Keratinocyte (primary cell): ENCODE measurements at regions not wholly inside any gene's neighbourhood (a gene's known extent, or its start where the extent isn't known, plus 50 kb on each side); places are given as distances from the start of the nearest gene placed in this dataset.
"Not testable (repeated sequence)": the region's sequence is repeated elsewhere in the genome, so short reads cannot be mapped to it uniquely, and the experiment has no call there.

Source experiments
- DNase-seq: peaks from one replicate; pipeline ENCODE4 v3.0.0-alpha.2; 2011; ENCODE audit warnings: low read depth, missing footprints, low spot score
- FAIRE-seq: peaks from 2 replicates; lab custom pipeline; 2011; peaks lifted over from hg19 to GRCh38; lab: Jason Lieb, UNC
- H2AFZ ChIP-seq: 2 replicates; pipeline ENCODE4 v1.6.0; 2012; ENCODE audit warnings: low read length, control low read depth, inconsistent platforms; ENCODE audit not compliant: control insufficient read depth
- H3K27ac ChIP-seq: 2 replicates; pipeline ENCODE4 v1.5.1; 2011; ENCODE audit warnings: low read length; ENCODE audit not compliant: control insufficient read depth, insufficient read depth
- H3K27me3 ChIP-seq: 3 replicates; pipeline ENCODE4 v1.6.0; 2011; ENCODE audit warnings: low read length; ENCODE audit not compliant: control insufficient read depth, insufficient read depth; ENCODE audit errors: extremely low read depth
- H3K36me3 ChIP-seq, 2 experiments: 2 replicates in 1 of 2; 3 replicates in 1 of 2; pipeline ENCODE4 v1.5.1; 2011; ENCODE audit warnings: low read length in 2 of 2, mild to moderate bottlenecking in 1 of 2; ENCODE audit not compliant: control insufficient read depth in 2 of 2, insufficient read depth in 2 of 2; ENCODE audit errors: extremely low read depth in 1 of 2
- H3K4me1 ChIP-seq: 3 replicates; pipeline ENCODE4 v1.5.1; 2011; ENCODE audit warnings: low read length; ENCODE audit not compliant: control insufficient read depth, insufficient read depth; ENCODE audit errors: extremely low read depth
- H3K4me2 ChIP-seq: 3 replicates; pipeline ENCODE4 v1.6.0; 2011; ENCODE audit warnings: low read depth, low read length; ENCODE audit not compliant: control insufficient read depth, insufficient read depth; ENCODE audit errors: extremely low read depth
- H3K4me3 ChIP-seq, 3 experiments: fragments of 200-600 bp in 1 of 3; sonication (generic) in 1 of 3; 2 replicates in 2 of 3; 3 replicates in 1 of 3; pipeline ENCODE4 v1.5.1; 2011 to 2016; ENCODE audit warnings: low read length in 3 of 3, mild to moderate bottlenecking in 3 of 3, control low read depth in 2 of 3, inconsistent platforms in 1 of 3, low read depth in 1 of 3, mixed read lengths in 1 of 3, mixed run types in 1 of 3, moderate library complexity in 1 of 3; ENCODE audit not compliant: control insufficient read depth in 2 of 3, insufficient read depth in 2 of 3; ENCODE audit errors: extremely low read depth in 1 of 3
- H3K79me2 ChIP-seq: 2 replicates; pipeline ENCODE4 v1.6.0; 2012; ENCODE audit warnings: low read length; ENCODE audit not compliant: control insufficient read depth, insufficient read depth
- H3K9ac ChIP-seq: 3 replicates; pipeline ENCODE4 v1.6.0; 2011; ENCODE audit warnings: low read length; ENCODE audit not compliant: control insufficient read depth, insufficient read depth; ENCODE audit errors: extremely low read depth
- H3K9me1 ChIP-seq: 3 replicates; pipeline ENCODE4 v1.6.0; 2011; ENCODE audit warnings: low read length; ENCODE audit not compliant: control insufficient read depth, insufficient read depth; ENCODE audit errors: extremely low read depth
- H3K9me3 ChIP-seq: 2 replicates; pipeline ENCODE4 v1.5.1; 2012; ENCODE audit warnings: low read depth, low read length; ENCODE audit not compliant: control insufficient read depth
- H4K20me1 ChIP-seq: 3 replicates; pipeline ENCODE4 v1.6.0; 2011; ENCODE audit warnings: low read length; ENCODE audit not compliant: control insufficient read depth, insufficient read depth; ENCODE audit errors: extremely low read depth
- dilution Hi-C: fragments of 300-500 bp; cut with MboI; formaldehyde crosslinking; loops from one replicate; pipeline ENCODE4 v1.7.0; 2020; ENCODE audit warnings: low sequenced_read_pairs; ENCODE audit not compliant: extremely low pct_ligation_motif_present

- H3K9me1 ChIP-seq, DNase-seq, H3K4me2 ChIP-seq, dilution Hi-C loops, H3K4me3 ChIP-seq, H3K9me3 ChIP-seq, H3K9ac ChIP-seq, H3K4me1 ChIP-seq, H3K27me3 ChIP-seq, H4K20me1 ChIP-seq, H3K27ac ChIP-seq, H3K79me2 ChIP-seq, FAIRE-seq, H2AFZ ChIP-seq, H3K36me3 ChIP-seq: not testable (repeated sequence)
Observed at GRCh38 chr9:42323084-42323809, 139.8 kb downstream of the SPATA31A6 start.

- H3K9me1 ChIP-seq, H2AFZ ChIP-seq, H3K36me3 ChIP-seq, H3K4me1 ChIP-seq, H4K20me1 ChIP-seq, H3K79me2 ChIP-seq, H3K4me3 ChIP-seq, H3K27me3 ChIP-seq, H3K9me3 ChIP-seq, dilution Hi-C loops, H3K4me2 ChIP-seq, H3K27ac ChIP-seq, FAIRE-seq, H3K9ac ChIP-seq, DNase-seq: not testable (repeated sequence)
Observed at GRCh38 chr9:42325142-42325541, 141.7 kb downstream of the SPATA31A6 start.

- H4K20me1 ChIP-seq, H3K36me3 ChIP-seq, H3K4me3 ChIP-seq, H3K27me3 ChIP-seq, FAIRE-seq, H3K9ac ChIP-seq, dilution Hi-C loops, H3K9me3 ChIP-seq, H3K79me2 ChIP-seq, DNase-seq, H3K4me2 ChIP-seq, H2AFZ ChIP-seq, H3K9me1 ChIP-seq, H3K27ac ChIP-seq, H3K4me1 ChIP-seq: not testable (repeated sequence)
Observed at GRCh38 chr9:42325561-42325960, 142.1 kb downstream of the SPATA31A6 start.

GRCh38 chr9:42326482-42326881 is 143.0 kb downstream of the SPATA31A6 start:
- H3K27ac ChIP-seq, H3K4me1 ChIP-seq, H3K36me3 ChIP-seq, H3K9me3 ChIP-seq, DNase-seq, H4K20me1 ChIP-seq, H3K4me2 ChIP-seq, H3K4me3 ChIP-seq, dilution Hi-C loops, H3K27me3 ChIP-seq, H2AFZ ChIP-seq, H3K79me2 ChIP-seq, FAIRE-seq, H3K9ac ChIP-seq, H3K9me1 ChIP-seq: not testable (repeated sequence)

- H3K4me3 ChIP-seq, DNase-seq, H3K27me3 ChIP-seq, H2AFZ ChIP-seq, H3K79me2 ChIP-seq, H3K9me1 ChIP-seq, H3K27ac ChIP-seq, H4K20me1 ChIP-seq, H3K4me1 ChIP-seq, H3K9ac ChIP-seq, FAIRE-seq, H3K9me3 ChIP-seq, H3K36me3 ChIP-seq, dilution Hi-C loops: not testable (repeated sequence)
- peak overlapping the region; percentile 27 for H3K4me2 ChIP-seq
Observed at GRCh38 chr9:42335342-42335741, 151.9 kb downstream of the SPATA31A6 start.
